MCF 10A (cell line): ENCODE measurements at regions not wholly inside any gene's neighbourhood (a gene's known extent, or its start where the extent isn't known, plus 50 kb on each side); places are given as distances from the start of the nearest gene placed in this dataset.

Source experiments
- BruUV-seq: library from RNA; stranded (reverse); fragments of 400-500 nt; replicated peaks from 2 replicates; lab custom pipeline; 2021; lab: Mats Ljungman, UMichigan
- CTCF ChIA-PET: fragments of 300-600 bp; sonication (Branson Sonifier 250); formaldehyde crosslinking; extraction: SDS; loops from one replicate; lab custom pipeline; 2021; ENCODE audit warnings: antibody characterized with exemption, inconsistent platforms; lab: Yijun Ruan, JAX
- POLR2A ChIA-PET: fragments of 300-600, 350-650 bp; sonication (Branson Sonifier 250); formaldehyde crosslinking; extraction: SDS; loops from one replicate; lab custom pipeline; 2020; ENCODE audit warnings: antibody characterized with exemption, inconsistent platforms; lab: Yijun Ruan, JAX
- DNase-seq: peaks from one replicate; pipeline ENCODE4 v3.0.0-alpha.2; 2018; ENCODE audit not compliant: unreplicated experiment
- H3K27ac Mint-ChIP-seq: one replicate; pipeline ENCODE4 v1.8.0; 2022; ENCODE audit warnings: mild to moderate bottlenecking, low read depth, mixed read lengths; ENCODE audit not compliant: unreplicated experiment
- H3K27me3 Mint-ChIP-seq: one replicate; pipeline ENCODE4 v1.8.0; 2022; ENCODE audit warnings: mixed read lengths; ENCODE audit not compliant: insufficient read depth, unreplicated experiment
- H3K36me3 Mint-ChIP-seq: one replicate; pipeline ENCODE4 v1.8.0; 2022; ENCODE audit warnings: mild to moderate bottlenecking, moderate library complexity, mixed read lengths; ENCODE audit not compliant: insufficient read depth, unreplicated experiment
- H3K4me1 Mint-ChIP-seq: one replicate; pipeline ENCODE4 v1.8.0; 2022; ENCODE audit warnings: mixed read lengths; ENCODE audit not compliant: insufficient read depth, unreplicated experiment
- H3K4me3 Mint-ChIP-seq: one replicate; pipeline ENCODE4 v1.8.0; 2022; ENCODE audit warnings: mild to moderate bottlenecking, moderate library complexity, mixed read lengths; ENCODE audit not compliant: unreplicated experiment
- H3K9me3 Mint-ChIP-seq: one replicate; pipeline ENCODE4 v1.8.0; 2022; ENCODE audit warnings: mixed read lengths; ENCODE audit not compliant: unreplicated experiment
- intact Hi-C: fragments of 100-400 bp; cut with micrococcal nuclease; formaldehyde crosslinking; loops from 2 replicates; pipeline ENCODE4 v1.14.1; 2022
- TF ChIP-seq, protein P1 (sequence below): fragments of 200-600 bp; IDR thresholded peaks from one replicate; pipeline ENCODE4 v1.8.0; 2022; ENCODE audit warnings: antibody characterized with exemption, mild to moderate bottlenecking; ENCODE audit not compliant: unreplicated experiment

DNA sequence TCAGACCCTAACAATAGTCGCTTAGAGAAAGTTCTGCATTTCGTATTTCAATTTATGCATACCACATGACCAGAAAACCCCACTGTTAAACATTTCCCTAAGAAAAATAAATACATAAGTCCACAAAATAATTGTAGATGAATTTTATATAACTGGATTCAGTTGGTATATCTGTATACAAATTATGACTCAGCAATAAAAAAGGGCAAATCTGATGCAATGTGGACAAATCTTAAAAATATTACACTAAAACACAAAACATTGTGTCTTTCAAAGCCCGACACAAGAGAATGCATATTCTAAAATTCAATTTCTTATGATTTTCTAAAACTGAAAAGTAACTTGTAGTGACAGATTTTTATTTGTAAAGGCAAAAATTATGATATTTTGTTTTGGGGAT, 1005.0 kb downstream of the EFNB2 start:
- H3K4me3 Mint-ChIP-seq: no peak overlapping the region
- H3K36me3 Mint-ChIP-seq: no peaks in the 10 kb centered on the region
- intact Hi-C loops: no loop called here
- CTCF ChIA-PET: no interaction called here
- TF ChIP-seq, protein P1, sequence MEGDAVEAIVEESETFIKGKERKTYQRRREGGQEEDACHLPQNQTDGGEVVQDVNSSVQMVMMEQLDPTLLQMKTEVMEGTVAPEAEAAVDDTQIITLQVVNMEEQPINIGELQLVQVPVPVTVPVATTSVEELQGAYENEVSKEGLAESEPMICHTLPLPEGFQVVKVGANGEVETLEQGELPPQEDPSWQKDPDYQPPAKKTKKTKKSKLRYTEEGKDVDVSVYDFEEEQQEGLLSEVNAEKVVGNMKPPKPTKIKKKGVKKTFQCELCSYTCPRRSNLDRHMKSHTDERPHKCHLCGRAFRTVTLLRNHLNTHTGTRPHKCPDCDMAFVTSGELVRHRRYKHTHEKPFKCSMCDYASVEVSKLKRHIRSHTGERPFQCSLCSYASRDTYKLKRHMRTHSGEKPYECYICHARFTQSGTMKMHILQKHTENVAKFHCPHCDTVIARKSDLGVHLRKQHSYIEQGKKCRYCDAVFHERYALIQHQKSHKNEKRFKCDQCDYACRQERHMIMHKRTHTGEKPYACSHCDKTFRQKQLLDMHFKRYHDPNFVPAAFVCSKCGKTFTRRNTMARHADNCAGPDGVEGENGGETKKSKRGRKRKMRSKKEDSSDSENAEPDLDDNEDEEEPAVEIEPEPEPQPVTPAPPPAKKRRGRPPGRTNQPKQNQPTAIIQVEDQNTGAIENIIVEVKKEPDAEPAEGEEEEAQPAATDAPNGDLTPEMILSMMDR: no peak
- H3K27me3 Mint-ChIP-seq: no peaks in the 10 kb centered on the region
- no peak for DNase-seq
- BruUV-seq: no TSS peak
- no peaks in the 10 kb centered on the region for H3K9me3 Mint-ChIP-seq
- POLR2A ChIA-PET: no interaction called here
- no peak overlapping the region for H3K27ac Mint-ChIP-seq
- no peaks in the 10 kb centered on the region for H3K4me1 Mint-ChIP-seq

DNA sequence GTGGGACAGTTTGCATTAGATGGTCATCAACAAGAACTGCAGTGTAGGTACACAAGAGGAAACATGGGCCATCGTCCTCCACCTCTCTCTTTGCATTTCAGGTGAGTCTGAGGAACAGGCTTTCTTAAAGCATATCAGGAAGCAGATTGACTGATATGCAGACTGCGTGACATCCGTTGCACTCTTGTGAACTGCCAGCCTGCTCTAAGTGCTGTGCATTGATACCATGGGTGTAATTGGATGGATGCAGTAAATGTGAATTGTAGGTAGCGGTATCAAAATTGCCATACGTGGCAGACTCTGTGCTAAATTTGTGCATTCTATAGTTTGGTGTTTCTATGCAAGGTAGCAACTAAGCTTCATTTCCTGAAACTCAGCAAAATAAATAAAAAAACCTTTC, 1008.3 kb downstream of the EFNB2 start:
- TF ChIP-seq, protein P1: no peak
- no peak for DNase-seq
- H3K4me1 Mint-ChIP-seq: no peaks in the 10 kb centered on the region
- no peak overlapping the region for H3K4me3 Mint-ChIP-seq
- no peaks in the 10 kb centered on the region for H3K36me3 Mint-ChIP-seq
- H3K9me3 Mint-ChIP-seq: no peaks in the 10 kb centered on the region
- ChIA-PET CTCF (interaction anchor here (0.6 to 0.8 kb wide), 3 partner anchors 9 to 236 kb away, joined by 3 to 4 read pairs (median 3); no protein-coding TSS in a partner anchor), POLR2A (no interaction called here)
- intact Hi-C loops: no loop called here
- H3K27me3 Mint-ChIP-seq: no peaks in the 10 kb centered on the region
- no TSS peak for BruUV-seq
- no peak overlapping the region for H3K27ac Mint-ChIP-seq

DNA sequence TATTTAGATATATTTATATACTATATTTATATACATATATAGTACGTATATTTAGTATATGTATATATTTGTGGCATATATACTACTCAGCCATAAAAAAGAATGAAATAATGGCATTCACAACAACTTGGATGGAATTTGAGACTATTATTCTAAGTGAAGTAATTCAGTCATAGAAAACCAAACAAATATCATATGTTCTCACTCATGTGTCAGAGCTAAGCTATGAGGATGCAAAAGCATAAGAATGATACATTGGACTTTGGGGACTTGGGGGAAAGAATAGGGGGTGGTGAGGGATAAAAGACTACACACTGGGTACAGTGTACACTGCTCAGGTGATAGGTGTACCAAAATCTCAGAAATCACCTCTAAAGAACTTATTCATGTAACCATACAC, 1015.7 kb downstream of the EFNB2 start:
- ChIA-PET CTCF (no interaction called here), POLR2A (no interaction called here)
- intact Hi-C loops: loop anchor here (10.0 kb wide), 2 partner anchors 265 to 1015 kb away; partner anchors contain the start of gene EFNB2
- DNase-seq: no peak
- Mint-ChIP-seq H3K4me3 (no peak overlapping the region), H3K36me3 (no peaks in the 10 kb centered on the region), H3K4me1 (peaks cover 9% of the 10 kb centered on the region), H3K27ac (no peak overlapping the region), H3K9me3 (no peaks in the 10 kb centered on the region), H3K27me3 (no peaks in the 10 kb centered on the region)
- TF ChIP-seq, protein P1: no peak
- no TSS peak for BruUV-seq

DNA sequence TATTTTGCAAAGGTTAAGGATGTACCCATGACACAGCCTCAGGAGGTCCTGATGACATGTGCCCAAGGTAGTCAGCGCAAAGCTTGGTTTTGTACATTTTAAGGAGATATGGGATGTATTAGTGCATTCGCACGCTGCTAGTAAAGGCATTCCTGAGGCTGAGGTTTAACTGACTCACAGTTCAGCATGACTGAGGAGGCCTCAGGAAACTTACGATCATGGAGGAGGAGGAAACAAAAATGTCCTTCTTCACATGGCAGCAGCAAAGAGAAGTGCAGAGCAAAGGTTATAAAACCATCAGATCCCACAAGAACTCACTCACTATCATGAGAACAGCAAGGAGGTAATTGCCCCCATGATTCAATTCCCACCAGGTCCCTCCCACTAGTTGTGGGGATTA, 1017.4 kb downstream of the EFNB2 start:
- H3K4me1 Mint-ChIP-seq: peaks cover 9% of the 10 kb centered on the region
- intact Hi-C loops: loop anchor here (10.0 kb wide), 2 partner anchors 263 to 1017 kb away; partner anchors contain the start of gene EFNB2
- no peaks in the 10 kb centered on the region for H3K27me3 Mint-ChIP-seq
- TF ChIP-seq, protein P1: no peak
- DNase-seq: no peak
- POLR2A ChIA-PET: interaction anchor here (0.6 kb wide), 1 partner anchor 48 kb away, joined by 4 read pairs; no protein-coding TSS in a partner anchor
- no peaks in the 10 kb centered on the region for H3K9me3 Mint-ChIP-seq
- BruUV-seq: no TSS peak
- CTCF ChIA-PET: interaction anchor here (1.0 kb wide), 1 partner anchor 9 kb away, joined by 3 read pairs; no protein-coding TSS in a partner anchor
- H3K4me3 Mint-ChIP-seq: no peak overlapping the region
- no peak overlapping the region for H3K27ac Mint-ChIP-seq
- H3K36me3 Mint-ChIP-seq: no peaks in the 10 kb centered on the region
